SK-N-SH treated with all-trans-retinoic acid at 6 μM for 48 hours (cell line): ENCODE measurements at regions not wholly inside any gene's neighbourhood (a gene's known extent, or its start where the extent isn't known, plus 50 kb on each side); places are given as distances from the start of the nearest gene placed in this dataset.

Experiments
- ATAC-seq: fragments of 200-7000 bp; cut with Tn5 transposase; 3 replicates; pipeline ENCODE4 v1.9.1; 2020; ENCODE audit warnings: mild to moderate bottlenecking, moderate library complexity
- BACH2 ChIP-seq: fragments of 250-450 bp; sonication (Bioruptor Pico); IDR thresholded peaks from 2 replicates; pipeline ENCODE4 v1.9.0; 2021; ENCODE audit warnings: mild to moderate bottlenecking, borderline replicate concordance
- ESRRG ChIP-seq: fragments of 250-450 bp; sonication (Bioruptor Pico); IDR thresholded peaks from 2 replicates; pipeline ENCODE4 v1.6.1; 2021; ENCODE audit warnings: mild to moderate bottlenecking
- GLIS3 ChIP-seq: fragments of 250-450 bp; sonication (Bioruptor Pico); IDR thresholded peaks from 2 replicates; pipeline ENCODE4 v1.5.0; 2020; ENCODE audit warnings: mild to moderate bottlenecking, moderate library complexity
- ISL1 ChIP-seq: fragments of 250-450 bp; sonication (Bioruptor Pico); IDR thresholded peaks from 2 replicates; pipeline ENCODE4 v2.1.2; 2022; ENCODE audit warnings: mild to moderate bottlenecking, moderate library complexity
- OSR1 ChIP-seq: fragments of 250-450 bp; sonication (Bioruptor Pico); IDR thresholded peaks from 2 replicates; pipeline ENCODE4 v1.8.0; 2022; ENCODE audit warnings: moderate library complexity, mild to moderate bottlenecking, inconsistent platforms
- PATZ1 ChIP-seq: fragments of 250-450 bp; sonication (Bioruptor Pico); IDR thresholded peaks from 2 replicates; pipeline ENCODE4 v1.8.0; 2020; ENCODE audit warnings: mild to moderate bottlenecking, moderate library complexity, borderline replicate concordance
- POU6F1 ChIP-seq: fragments of 250-450 bp; sonication (Bioruptor Pico); IDR thresholded peaks from 2 replicates; pipeline ENCODE4 v1.8.0; 2021; ENCODE audit warnings: low read depth, mild to moderate bottlenecking, moderate library complexity, borderline replicate concordance
- PPARA ChIP-seq: fragments of 250-450 bp; sonication (Bioruptor Pico); IDR thresholded peaks from 2 replicates; pipeline ENCODE4 v1.5.0; 2020; ENCODE audit warnings: mild to moderate bottlenecking, borderline replicate concordance
- RARB ChIP-seq: fragments of 250-450 bp; sonication (Bioruptor Pico); IDR thresholded peaks from 2 replicates; pipeline ENCODE4 v1.8.0; 2021; ENCODE audit warnings: mild to moderate bottlenecking, moderate library complexity
- SNAI2 ChIP-seq: fragments of 250-450 bp; sonication (Bioruptor Pico); IDR thresholded peaks from 2 replicates; pipeline ENCODE4 v1.5.0; 2020; ENCODE audit warnings: mild to moderate bottlenecking, moderate library complexity
- TCF4 ChIP-seq: fragments of 250-450 bp; sonication (Bioruptor Pico); IDR thresholded peaks from 2 replicates; pipeline ENCODE4 v1.8.0; 2021; ENCODE audit warnings: mild to moderate bottlenecking, moderate library complexity, borderline replicate concordance
- TOX ChIP-seq: fragments of 250-450 bp; sonication (Bioruptor Pico); IDR thresholded peaks from 2 replicates; pipeline ENCODE4 v1.8.0; 2021; ENCODE audit warnings: mild to moderate bottlenecking, moderate library complexity, borderline replicate concordance
- ZC3H10 ChIP-seq: fragments of 250-450 bp; sonication (Bioruptor Pico); IDR thresholded peaks from 2 replicates; pipeline ENCODE4 v1.5.1; 2021; ENCODE audit warnings: mild to moderate bottlenecking, moderate library complexity
- ZFP3 ChIP-seq: fragments of 250-450 bp; sonication (Bioruptor Pico); IDR thresholded peaks from 2 replicates; pipeline ENCODE4 v1.5.0; 2020; ENCODE audit warnings: mild to moderate bottlenecking, moderate library complexity
- ZFP30 ChIP-seq: fragments of 450-650 bp; formaldehyde crosslinking; IDR thresholded peaks from 2 replicates; pipeline ENCODE4 v1.5.0; 2022; ENCODE audit warnings: mild to moderate bottlenecking, moderate library complexity
- ZNF565 ChIP-seq: fragments of 450-650 bp; formaldehyde crosslinking; conservative IDR thresholded peaks from 2 replicates; pipeline ENCODE4 v1.5.0; 2020; ENCODE audit warnings: low read depth, mild to moderate bottlenecking, moderate library complexity
- ZNF70 ChIP-seq: fragments of 450-650 bp; formaldehyde crosslinking; IDR thresholded peaks from 2 replicates; pipeline ENCODE4 v1.5.0; 2020; ENCODE audit warnings: mild to moderate bottlenecking, moderate library complexity
- ZNF8 ChIP-seq: fragments of 450-650 bp; formaldehyde crosslinking; IDR thresholded peaks from 2 replicates; pipeline ENCODE4 v1.5.0; 2020; ENCODE audit warnings: mild to moderate bottlenecking, moderate library complexity

DNA sequence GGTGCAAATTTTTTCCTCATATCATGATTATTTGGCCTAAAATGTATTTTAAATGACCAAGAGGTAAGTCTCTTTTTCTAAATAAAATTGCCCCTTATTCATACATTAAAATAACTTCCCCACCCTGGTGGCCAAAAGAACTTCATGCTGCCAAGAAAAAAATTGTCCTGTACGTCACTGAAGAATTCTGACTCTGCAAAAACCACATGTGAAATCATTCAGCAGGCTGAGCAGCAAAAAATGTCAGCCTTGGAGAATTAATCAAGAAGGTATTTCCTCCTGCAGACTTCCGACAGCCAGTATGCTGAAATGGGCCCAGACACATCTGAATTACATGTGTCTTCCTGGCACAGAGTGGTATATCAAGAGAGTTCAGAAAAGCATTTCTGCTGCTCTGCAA is 94.6 kb upstream of the HMHB1 start:
- ATAC-seq = peak; percentile 95
- peak; percentile 45 for TF ChIP-seq ISL1 (CRISPR knock-in tag)
- no peak for TF ChIP-seq ZFP3 (CRISPR knock-in tag)

DNA sequence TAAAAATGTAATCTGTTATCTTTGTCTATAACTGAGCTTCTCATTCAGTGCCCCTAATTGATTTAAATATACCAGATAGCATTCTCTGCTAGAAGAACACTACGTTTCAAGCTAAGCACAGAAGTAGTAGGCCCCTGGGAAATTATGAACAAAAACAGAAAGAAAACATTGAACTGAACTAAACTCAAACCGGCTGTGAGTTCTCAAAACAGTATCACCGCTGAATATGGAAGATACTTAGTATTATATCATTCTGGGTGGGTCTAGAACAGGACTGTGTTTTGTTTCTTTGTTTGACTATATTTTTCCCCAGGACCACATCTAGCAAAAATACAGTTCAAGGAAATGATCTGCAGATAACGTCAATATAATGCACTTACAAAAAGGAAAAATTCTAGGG is 95.1 kb upstream of the HMHB1 start:
- no peak for ATAC-seq
- TF ChIP-seq ESRRG (CRISPR knock-in tag) = no peak
- no peak for TF ChIP-seq PATZ1 (CRISPR knock-in tag)

DNA sequence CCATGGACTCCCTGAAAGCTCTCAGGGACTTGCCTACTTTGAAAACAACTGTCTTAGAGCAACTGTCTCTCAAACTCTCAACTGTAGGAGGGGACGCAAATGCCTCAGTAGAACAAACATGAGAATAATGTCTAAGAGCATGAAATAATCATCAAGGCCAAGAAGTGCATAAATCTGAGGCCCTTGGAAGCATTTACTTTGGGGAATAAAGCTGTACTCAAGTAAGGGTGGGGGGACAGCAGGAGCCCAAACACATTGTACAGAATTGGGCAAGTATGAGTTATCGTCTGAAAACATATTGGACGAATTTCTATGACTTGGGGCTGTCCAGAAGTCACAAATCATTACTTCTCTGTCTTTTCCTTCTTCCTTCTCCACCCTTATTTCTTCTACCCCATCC is 96.3 kb upstream of the HMHB1 start:
- TF ChIP-seq PATZ1 (CRISPR knock-in tag) = no peak
- no peak for TF ChIP-seq ZNF70 (CRISPR knock-in tag)
- TF ChIP-seq ZNF8 (CRISPR knock-in tag) = no peak
- no peak for TF ChIP-seq BACH2
- TF ChIP-seq RARB = no peak
- no peak for TF ChIP-seq ZFP3 (CRISPR knock-in tag)
- TF ChIP-seq GLIS3 = no peak
- TF ChIP-seq POU6F1 (CRISPR knock-in tag) = no peak
- TF ChIP-seq ZNF565 = no peak
- TF ChIP-seq ZFP30 = no peak
- no peak for TF ChIP-seq TCF4 (CRISPR knock-in tag)
- TF ChIP-seq PPARA (CRISPR knock-in tag) = no peak
- TF ChIP-seq ZC3H10 (CRISPR knock-in tag) = no peak
- no peak for TF ChIP-seq SNAI2
- ATAC-seq = no peak

DNA sequence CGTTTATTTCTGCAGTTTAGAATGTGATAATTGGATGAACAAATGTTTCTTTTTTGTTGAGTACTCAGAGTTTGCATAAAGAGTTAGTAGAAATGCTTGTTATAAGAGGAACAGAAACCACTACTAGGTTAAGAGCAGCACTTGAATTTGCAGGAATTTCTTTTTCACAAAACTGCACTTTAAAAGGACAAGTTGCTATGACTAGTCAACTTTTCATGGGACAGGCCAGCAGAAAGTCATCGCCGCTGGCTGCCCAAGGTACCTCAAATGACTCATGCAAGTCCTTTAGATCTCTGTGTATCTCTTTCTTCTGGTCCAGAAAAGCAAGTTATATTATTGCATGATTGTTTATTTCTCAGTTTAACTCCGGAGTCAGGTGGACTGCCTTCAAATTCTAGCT is 97.3 kb upstream of the HMHB1 start:
- TF ChIP-seq ISL1 (CRISPR knock-in tag) = no peak
- TF ChIP-seq TOX (CRISPR knock-in tag) = no peak
- no peak for TF ChIP-seq ESRRG (CRISPR knock-in tag)
- no peak for TF ChIP-seq GLIS3
- no peak for ATAC-seq

DNA sequence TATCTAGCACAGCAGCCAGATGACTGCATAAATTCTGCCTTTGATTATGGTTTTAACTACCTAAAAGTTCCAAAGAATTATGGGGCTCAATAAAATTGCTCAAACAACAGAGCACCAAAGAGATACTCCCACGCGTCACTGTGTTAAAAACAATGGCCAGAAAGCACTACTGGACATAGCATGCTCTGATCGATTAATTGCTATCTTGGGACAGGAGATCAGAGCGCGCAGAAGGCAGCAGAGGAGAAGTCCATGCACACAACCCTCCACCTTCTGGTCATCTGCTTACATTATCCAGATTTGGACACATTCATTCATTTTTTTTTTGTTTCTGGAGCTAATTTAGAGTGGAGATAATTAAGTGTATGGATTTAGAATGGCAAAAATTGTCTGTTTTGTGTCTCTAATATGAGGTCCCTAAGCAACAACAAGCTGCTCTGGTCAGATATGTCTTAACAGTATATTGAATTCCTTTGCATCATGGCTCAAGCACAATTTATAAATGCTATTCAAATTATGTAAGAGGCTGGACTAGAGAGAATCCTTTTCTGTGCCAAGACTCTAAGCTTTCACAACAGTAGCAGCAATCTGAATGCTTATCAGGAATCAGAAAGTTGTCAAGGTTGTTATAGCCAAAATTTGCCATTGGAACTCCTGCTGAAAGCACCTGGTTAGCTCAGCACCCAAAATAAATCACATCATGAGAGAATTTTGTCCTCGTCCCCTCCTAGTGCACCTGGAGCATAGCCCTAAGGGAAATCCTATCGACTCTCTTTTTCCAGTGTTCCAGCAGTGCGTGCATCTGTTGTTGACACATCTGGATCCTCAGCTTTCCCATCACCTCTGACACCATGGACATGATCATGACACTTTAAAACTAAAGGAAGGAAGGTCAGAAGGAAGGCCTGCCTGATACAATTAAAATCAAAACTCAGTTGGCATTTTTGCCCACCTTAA is 98.6 kb upstream of the HMHB1 start:
- peak; percentile 77 for ATAC-seq
- no peak for TF ChIP-seq ZC3H10 (CRISPR knock-in tag)
- no peak for TF ChIP-seq POU6F1 (CRISPR knock-in tag)
- no peak for TF ChIP-seq TOX (CRISPR knock-in tag)
- no peak for TF ChIP-seq ZNF8 (CRISPR knock-in tag)
- TF ChIP-seq SNAI2 = no peak
- TF ChIP-seq OSR1 (CRISPR knock-in tag) = no peak
- TF ChIP-seq ZFP3 (CRISPR knock-in tag) = no peak
- TF ChIP-seq, all 23 proteins: peak for 0
